ENCODE measurements at regions not wholly inside any gene's neighbourhood (a gene's known extent, or its start where the extent isn't known, plus 50 kb on each side); places are given as distances from the start of the nearest gene placed in this dataset.

- Histone ChIP-seq H3K36me3 (ENCODE audit: control insufficient read depth in 4 of 4, insufficient read depth in 3 of 4, low read depth in 1 of 4, low read length in 3 of 4) (no peaks in the 10 kb centered on the region), H3K4me1 (ENCODE audit: control insufficient read depth in 4 of 4, insufficient read depth in 4 of 4, low read length in 3 of 4) (peaks cover 0 to 1% (median 0%) of the 10 kb centered on the region in 4 donors), H3K9ac (ENCODE audit: low read depth in 1 of 2, low read length in 2 of 2) (no peak overlapping the region), H3K9me3 (ENCODE audit: control insufficient read depth in 4 of 4, low read length in 3 of 4) (no peaks in the 10 kb centered on the region), H3K4me3 (ENCODE audit: low read depth in 1 of 3, low read length in 3 of 3) (no peak overlapping the region), H3K27ac (ENCODE audit: low read depth in 1 of 2, low read length in 2 of 2) (no peak overlapping the region), H3K27me3 (ENCODE audit: control insufficient read depth in 4 of 4, insufficient read depth in 4 of 4, low read length in 3 of 4) (no peaks in the 10 kb centered on the region)
- DNase-seq (ENCODE audit: low spot score): no peak
- no peak for TF ChIP-seq HNF4A (conservative IDR thresholded peaks at IDR 0.05)
- no peak for TF ChIP-seq ZBTB33 (IDR thresholded peaks at IDR 0.05)
- no peak for TF ChIP-seq JUND (IDR thresholded peaks at IDR 0.05)
- TF ChIP-seq, protein P1, sequence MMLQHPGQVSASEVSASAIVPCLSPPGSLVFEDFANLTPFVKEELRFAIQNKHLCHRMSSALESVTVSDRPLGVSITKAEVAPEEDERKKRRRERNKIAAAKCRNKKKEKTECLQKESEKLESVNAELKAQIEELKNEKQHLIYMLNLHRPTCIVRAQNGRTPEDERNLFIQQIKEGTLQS (IDR thresholded peaks at IDR 0.05): no peak
- TF ChIP-seq FOXA2 (IDR thresholded peaks at IDR 0.05): no peak
- TF ChIP-seq, protein P2, sequence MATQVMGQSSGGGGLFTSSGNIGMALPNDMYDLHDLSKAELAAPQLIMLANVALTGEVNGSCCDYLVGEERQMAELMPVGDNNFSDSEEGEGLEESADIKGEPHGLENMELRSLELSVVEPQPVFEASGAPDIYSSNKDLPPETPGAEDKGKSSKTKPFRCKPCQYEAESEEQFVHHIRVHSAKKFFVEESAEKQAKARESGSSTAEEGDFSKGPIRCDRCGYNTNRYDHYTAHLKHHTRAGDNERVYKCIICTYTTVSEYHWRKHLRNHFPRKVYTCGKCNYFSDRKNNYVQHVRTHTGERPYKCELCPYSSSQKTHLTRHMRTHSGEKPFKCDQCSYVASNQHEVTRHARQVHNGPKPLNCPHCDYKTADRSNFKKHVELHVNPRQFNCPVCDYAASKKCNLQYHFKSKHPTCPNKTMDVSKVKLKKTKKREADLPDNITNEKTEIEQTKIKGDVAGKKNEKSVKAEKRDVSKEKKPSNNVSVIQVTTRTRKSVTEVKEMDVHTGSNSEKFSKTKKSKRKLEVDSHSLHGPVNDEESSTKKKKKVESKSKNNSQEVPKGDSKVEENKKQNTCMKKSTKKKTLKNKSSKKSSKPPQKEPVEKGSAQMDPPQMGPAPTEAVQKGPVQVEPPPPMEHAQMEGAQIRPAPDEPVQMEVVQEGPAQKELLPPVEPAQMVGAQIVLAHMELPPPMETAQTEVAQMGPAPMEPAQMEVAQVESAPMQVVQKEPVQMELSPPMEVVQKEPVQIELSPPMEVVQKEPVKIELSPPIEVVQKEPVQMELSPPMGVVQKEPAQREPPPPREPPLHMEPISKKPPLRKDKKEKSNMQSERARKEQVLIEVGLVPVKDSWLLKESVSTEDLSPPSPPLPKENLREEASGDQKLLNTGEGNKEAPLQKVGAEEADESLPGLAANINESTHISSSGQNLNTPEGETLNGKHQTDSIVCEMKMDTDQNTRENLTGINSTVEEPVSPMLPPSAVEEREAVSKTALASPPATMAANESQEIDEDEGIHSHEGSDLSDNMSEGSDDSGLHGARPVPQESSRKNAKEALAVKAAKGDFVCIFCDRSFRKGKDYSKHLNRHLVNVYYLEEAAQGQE (IDR thresholded peaks at IDR 0.05): no peak
- no peak for TF ChIP-seq EGR1 (IDR thresholded peaks at IDR 0.05; ENCODE audit: low read depth in 2 of 2)
- no peak for TF ChIP-seq GABPA (IDR thresholded peaks at IDR 0.05 in 1 of 2, conservative IDR thresholded peaks at IDR 0.05 in 1 of 2)
- TF ChIP-seq YY1 (IDR thresholded peaks at IDR 0.05): no peak
- TF ChIP-seq FOXA1 (IDR thresholded peaks at IDR 0.05): no peak
- TF ChIP-seq CTCF (IDR thresholded peaks at IDR 0.05; ENCODE audit: low read depth, low read length, missing input control): no peak
- no peak for TF ChIP-seq RXRA (IDR thresholded peaks at IDR 0.05)
- TF ChIP-seq NR2F2 (IDR thresholded peaks at IDR 0.05): no peak
- TF ChIP-seq MAX (IDR thresholded peaks at IDR 0.05): no peak
- 73% methylated on average over 1 of the region's 1 CpG for WGBS
Measured at GRCh38 chr4:119765951-119766350, 137.3 kb upstream of the PDE5A start.

DNA sequence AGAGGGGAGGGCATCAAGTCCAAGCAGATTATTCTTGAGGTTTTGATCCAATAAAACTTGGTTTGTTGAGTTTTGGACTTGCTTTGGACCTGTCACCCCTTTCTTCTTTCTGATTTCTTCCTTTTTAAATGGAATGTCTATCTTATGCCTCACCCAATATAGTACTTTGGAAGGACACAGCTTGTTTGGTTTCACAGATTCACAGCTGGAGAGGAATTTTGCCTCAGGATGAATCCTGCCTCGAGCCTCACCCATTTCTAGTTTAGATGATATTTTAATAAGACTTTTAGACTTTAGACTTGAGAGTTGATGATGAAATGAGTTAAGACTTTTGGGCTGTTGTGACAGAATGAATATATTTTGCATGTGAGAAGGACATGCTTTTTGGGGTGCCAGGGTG lies 136.9 kb upstream of the PDE5A start:
- H3K4me1 ChIP-seq (ENCODE audit: control insufficient read depth in 4 of 4, insufficient read depth in 4 of 4, low read length in 3 of 4): peaks cover 0 to under 1% (median 0%) of the 10 kb centered on the region in 4 donors
- H3K9me3 ChIP-seq (ENCODE audit: control insufficient read depth in 4 of 4, low read length in 3 of 4): no peaks in the 10 kb centered on the region
- H3K4me3 ChIP-seq (ENCODE audit: low read depth in 1 of 3, low read length in 3 of 3): no peak overlapping the region
- WGBS: 70% methylated on average over 1 of the region's 1 CpG
- H3K27me3 ChIP-seq (ENCODE audit: control insufficient read depth in 4 of 4, insufficient read depth in 4 of 4, low read length in 3 of 4): no peaks in the 10 kb centered on the region
- no peak for DNase-seq (ENCODE audit: low spot score)
- H3K9ac ChIP-seq (ENCODE audit: low read depth in 1 of 2, low read length in 2 of 2): no peak overlapping the region
- no peaks in the 10 kb centered on the region for H3K36me3 ChIP-seq (ENCODE audit: control insufficient read depth in 4 of 4, insufficient read depth in 3 of 4, low read depth in 1 of 4, low read length in 3 of 4)
- no peak overlapping the region for H3K27ac ChIP-seq (ENCODE audit: low read depth in 1 of 2, low read length in 2 of 2)
- TF ChIP-seq TAF1 (conservative IDR thresholded peaks at IDR 0.05) (no peak), GABPA (IDR thresholded peaks at IDR 0.05 in 1 of 2, conservative IDR thresholded peaks at IDR 0.05 in 1 of 2) (no peak), CTCF (IDR thresholded peaks at IDR 0.05; ENCODE audit: low read depth, low read length, missing input control) (no peak), SP1 (IDR thresholded peaks at IDR 0.05) (no peak), JUND (IDR thresholded peaks at IDR 0.05) (no peak), EGR1 (IDR thresholded peaks at IDR 0.05; ENCODE audit: low read depth in 2 of 2) (no peak), RAD21 (IDR thresholded peaks at IDR 0.05) (no peak), FOXA1 (IDR thresholded peaks at IDR 0.05) (no peak), HNF4G (IDR thresholded peaks at IDR 0.05) (no peak), HNF4A (conservative IDR thresholded peaks at IDR 0.05) (no peak), NR2F2 (IDR thresholded peaks at IDR 0.05) (no peak), MAX (IDR thresholded peaks at IDR 0.05) (no peak), FOXA2 (IDR thresholded peaks at IDR 0.05) (no peak)
- TF ChIP-seq, protein P2 (IDR thresholded peaks at IDR 0.05): no peak
